Thyroid gland (tissue), 4 donors: ENCODE measurements at regions not wholly inside any gene's neighbourhood (a gene's known extent, or its start where the extent isn't known, plus 50 kb on each side); places are given as distances from the start of the nearest gene placed in this dataset.

Experiments used
- POLR2A ChIP-seq, 2 donors: fragments of 450-650 bp; IDR thresholded peaks; one replicate each; pipeline ENCODE4 v1.6.1; 2017; ENCODE audit warnings: antibody characterized with exemption in 2 of 2, mild to moderate bottlenecking in 2 of 2, moderate library complexity in 1 of 2
- TF ChIP-seq, protein P1 (sequence below), 6 experiments: fragments of 200-600 bp in 3 of 6; fragments of 450-650 bp in 3 of 6; sonication (generic) in 3 of 6; IDR thresholded peaks; one replicate each; pipeline ENCODE4 v1.5.1; 2016 to 2019; ENCODE audit warnings: antibody characterized with exemption in 6 of 6, mild to moderate bottlenecking in 2 of 6, inconsistent platforms in 1 of 6, moderate library complexity in 1 of 6

DNA sequence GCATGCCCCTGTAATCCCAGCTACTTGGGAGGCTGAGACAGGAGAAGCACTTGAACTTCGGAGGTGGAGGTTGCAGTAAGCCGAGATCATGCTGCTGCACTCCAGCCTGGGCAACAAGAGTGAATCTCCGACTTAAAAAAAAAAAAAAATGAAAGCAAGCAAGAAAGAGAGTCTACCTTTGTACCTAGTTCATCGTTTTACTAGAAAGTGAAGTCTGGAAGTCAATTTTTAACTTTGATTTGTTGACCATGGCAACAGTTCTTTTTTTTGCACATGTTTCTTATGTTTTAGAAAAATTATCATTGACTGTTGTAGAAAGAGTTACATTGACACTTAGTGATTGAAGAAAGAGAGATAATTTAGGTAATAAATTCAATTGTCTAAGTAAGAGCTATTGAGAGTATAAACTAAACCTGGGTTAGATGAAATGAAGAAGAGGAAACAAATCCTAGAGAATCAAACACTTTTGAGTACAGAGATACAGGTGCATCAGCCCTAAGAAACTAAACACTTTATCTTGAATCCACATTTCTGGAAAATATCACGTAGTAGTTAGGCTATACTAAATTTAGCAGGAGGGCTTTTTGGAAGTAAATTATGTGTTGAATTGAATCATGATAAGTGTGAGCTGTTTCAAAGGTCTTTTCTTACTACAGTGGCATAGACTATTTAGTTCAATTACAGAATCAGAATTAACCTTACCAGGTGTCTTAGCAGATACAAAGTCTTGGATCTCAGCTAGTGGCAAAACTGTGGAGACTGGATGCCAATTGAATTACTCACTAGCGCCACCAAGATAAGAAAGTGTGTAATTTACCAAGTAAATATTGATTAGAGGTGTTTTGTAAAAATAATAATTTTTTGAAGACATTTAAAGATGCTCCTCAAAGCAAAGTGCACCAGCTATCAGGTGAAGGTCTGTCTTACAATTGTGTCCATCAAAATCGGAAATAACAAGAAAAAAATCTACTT is 303.4 kb upstream of the NRXN1 start:
- TF ChIP-seq, protein P1, sequence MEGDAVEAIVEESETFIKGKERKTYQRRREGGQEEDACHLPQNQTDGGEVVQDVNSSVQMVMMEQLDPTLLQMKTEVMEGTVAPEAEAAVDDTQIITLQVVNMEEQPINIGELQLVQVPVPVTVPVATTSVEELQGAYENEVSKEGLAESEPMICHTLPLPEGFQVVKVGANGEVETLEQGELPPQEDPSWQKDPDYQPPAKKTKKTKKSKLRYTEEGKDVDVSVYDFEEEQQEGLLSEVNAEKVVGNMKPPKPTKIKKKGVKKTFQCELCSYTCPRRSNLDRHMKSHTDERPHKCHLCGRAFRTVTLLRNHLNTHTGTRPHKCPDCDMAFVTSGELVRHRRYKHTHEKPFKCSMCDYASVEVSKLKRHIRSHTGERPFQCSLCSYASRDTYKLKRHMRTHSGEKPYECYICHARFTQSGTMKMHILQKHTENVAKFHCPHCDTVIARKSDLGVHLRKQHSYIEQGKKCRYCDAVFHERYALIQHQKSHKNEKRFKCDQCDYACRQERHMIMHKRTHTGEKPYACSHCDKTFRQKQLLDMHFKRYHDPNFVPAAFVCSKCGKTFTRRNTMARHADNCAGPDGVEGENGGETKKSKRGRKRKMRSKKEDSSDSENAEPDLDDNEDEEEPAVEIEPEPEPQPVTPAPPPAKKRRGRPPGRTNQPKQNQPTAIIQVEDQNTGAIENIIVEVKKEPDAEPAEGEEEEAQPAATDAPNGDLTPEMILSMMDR (IDR thresholded peaks at IDR 0.05): no peak
- TF ChIP-seq POLR2A (IDR thresholded peaks at IDR 0.05): no peak
